ENCODE measurements at regions not wholly inside any gene's neighbourhood (a gene's known extent, or its start where the extent isn't known, plus 50 kb on each side); places are given as distances from the start of the nearest gene placed in this dataset.

DNA sequence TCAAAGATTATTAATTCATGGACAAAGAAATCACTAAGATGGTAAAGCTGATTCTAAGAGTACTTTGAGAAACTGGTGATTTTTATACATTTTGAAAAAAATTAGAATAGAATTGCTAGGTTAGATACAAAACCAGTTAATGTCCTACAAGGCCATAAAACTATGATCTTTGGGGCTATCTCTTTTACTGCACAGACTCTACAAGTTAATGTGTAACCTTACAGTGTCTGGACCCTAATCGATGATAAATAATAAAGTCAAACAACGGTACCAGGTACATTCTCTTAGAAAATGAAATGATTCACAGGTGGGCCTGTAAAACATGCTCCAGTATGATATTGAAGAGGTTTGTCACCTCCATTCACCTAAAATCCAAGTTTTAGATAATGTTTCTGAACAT is 199.8 kb upstream of the LYZL1 start (continued):
- TF ChIP-seq KLF16 (IDR thresholded peaks at IDR 0.05) (no peak), SIX5 (IDR thresholded peaks at IDR 0.05; ENCODE audit: borderline replicate concordance in 1 of 2, insufficient read depth in 1 of 2, low read depth in 1 of 2, low read length in 2 of 2) (no peak), GTF2A2 (tag; IDR thresholded peaks at IDR 0.05) (no peak), CTBP1 (IDR thresholded peaks at IDR 0.05; ENCODE audit: borderline replicate concordance) (no peak), SMARCE1 (IDR thresholded peaks at IDR 0.05) (no peak), ZZZ3 (IDR thresholded peaks at IDR 0.05) (no peak), EZH2 (IDR thresholded peaks at IDR 0.05; ENCODE audit: borderline replicate concordance, low read depth, low read length) (no peak)
- TF ChIP-seq, protein P1, sequence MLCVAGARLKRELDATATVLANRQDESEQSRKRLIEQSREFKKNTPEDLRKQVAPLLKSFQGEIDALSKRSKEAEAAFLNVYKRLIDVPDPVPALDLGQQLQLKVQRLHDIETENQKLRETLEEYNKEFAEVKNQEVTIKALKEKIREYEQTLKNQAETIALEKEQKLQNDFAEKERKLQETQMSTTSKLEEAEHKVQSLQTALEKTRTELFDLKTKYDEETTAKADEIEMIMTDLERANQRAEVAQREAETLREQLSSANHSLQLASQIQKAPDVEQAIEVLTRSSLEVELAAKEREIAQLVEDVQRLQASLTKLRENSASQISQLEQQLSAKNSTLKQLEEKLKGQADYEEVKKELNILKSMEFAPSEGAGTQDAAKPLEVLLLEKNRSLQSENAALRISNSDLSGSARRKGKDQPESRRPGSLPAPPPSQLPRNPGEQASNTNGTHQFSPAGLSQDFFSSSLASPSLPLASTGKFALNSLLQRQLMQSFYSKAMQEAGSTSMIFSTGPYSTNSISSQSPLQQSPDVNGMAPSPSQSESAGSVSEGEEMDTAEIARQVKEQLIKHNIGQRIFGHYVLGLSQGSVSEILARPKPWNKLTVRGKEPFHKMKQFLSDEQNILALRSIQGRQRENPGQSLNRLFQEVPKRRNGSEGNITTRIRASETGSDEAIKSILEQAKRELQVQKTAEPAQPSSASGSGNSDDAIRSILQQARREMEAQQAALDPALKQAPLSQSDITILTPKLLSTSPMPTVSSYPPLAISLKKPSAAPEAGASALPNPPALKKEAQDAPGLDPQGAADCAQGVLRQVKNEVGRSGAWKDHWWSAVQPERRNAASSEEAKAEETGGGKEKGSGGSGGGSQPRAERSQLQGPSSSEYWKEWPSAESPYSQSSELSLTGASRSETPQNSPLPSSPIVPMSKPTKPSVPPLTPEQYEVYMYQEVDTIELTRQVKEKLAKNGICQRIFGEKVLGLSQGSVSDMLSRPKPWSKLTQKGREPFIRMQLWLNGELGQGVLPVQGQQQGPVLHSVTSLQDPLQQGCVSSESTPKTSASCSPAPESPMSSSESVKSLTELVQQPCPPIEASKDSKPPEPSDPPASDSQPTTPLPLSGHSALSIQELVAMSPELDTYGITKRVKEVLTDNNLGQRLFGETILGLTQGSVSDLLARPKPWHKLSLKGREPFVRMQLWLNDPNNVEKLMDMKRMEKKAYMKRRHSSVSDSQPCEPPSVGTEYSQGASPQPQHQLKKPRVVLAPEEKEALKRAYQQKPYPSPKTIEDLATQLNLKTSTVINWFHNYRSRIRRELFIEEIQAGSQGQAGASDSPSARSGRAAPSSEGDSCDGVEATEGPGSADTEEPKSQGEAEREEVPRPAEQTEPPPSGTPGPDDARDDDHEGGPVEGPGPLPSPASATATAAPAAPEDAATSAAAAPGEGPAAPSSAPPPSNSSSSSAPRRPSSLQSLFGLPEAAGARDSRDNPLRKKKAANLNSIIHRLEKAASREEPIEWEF (CRISPR knock-in tag; IDR thresholded peaks at IDR 0.05): no peak
- TF ChIP-seq, protein P2, sequence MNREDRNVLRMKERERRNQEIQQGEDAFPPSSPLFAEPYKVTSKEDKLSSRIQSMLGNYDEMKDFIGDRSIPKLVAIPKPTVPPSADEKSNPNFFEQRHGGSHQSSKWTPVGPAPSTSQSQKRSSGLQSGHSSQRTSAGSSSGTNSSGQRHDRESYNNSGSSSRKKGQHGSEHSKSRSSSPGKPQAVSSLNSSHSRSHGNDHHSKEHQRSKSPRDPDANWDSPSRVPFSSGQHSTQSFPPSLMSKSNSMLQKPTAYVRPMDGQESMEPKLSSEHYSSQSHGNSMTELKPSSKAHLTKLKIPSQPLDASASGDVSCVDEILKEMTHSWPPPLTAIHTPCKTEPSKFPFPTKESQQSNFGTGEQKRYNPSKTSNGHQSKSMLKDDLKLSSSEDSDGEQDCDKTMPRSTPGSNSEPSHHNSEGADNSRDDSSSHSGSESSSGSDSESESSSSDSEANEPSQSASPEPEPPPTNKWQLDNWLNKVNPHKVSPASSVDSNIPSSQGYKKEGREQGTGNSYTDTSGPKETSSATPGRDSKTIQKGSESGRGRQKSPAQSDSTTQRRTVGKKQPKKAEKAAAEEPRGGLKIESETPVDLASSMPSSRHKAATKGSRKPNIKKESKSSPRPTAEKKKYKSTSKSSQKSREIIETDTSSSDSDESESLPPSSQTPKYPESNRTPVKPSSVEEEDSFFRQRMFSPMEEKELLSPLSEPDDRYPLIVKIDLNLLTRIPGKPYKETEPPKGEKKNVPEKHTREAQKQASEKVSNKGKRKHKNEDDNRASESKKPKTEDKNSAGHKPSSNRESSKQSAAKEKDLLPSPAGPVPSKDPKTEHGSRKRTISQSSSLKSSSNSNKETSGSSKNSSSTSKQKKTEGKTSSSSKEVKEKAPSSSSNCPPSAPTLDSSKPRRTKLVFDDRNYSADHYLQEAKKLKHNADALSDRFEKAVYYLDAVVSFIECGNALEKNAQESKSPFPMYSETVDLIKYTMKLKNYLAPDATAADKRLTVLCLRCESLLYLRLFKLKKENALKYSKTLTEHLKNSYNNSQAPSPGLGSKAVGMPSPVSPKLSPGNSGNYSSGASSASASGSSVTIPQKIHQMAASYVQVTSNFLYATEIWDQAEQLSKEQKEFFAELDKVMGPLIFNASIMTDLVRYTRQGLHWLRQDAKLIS (CRISPR knock-in tag; IDR thresholded peaks at IDR 0.05): no peak
